GM23338 (cell line): ENCODE measurements at regions not wholly inside any gene's neighbourhood (a gene's known extent, or its start where the extent isn't known, plus 50 kb on each side); places are given as distances from the start of the nearest gene placed in this dataset.

Experiments used
- CREB1 ChIP-seq: fragments of 250-450 bp; sonication (Bioruptor Pico); IDR thresholded peaks from 2 replicates; pipeline ENCODE4 v1.5.0; 2020; ENCODE audit warnings: low read depth, mild to moderate bottlenecking, moderate library complexity
- CTCF ChIP-seq, 2 experiments: fragments of 200-600 bp in 1 of 2; sonication (generic) in 1 of 2; conservative IDR thresholded peaks; 2 replicates each; pipeline versions ENCODE4 v1.5.1 to v1.6.1; 2016 to 2017; ENCODE audit warnings: antibody characterized with exemption in 2 of 2, low read depth in 2 of 2, mild to moderate bottlenecking in 2 of 2, moderate library complexity in 1 of 2
- EZH2phosphoT487 ChIP-seq: fragments of 200-600 bp; sonication (generic); IDR thresholded peaks from one replicate; pipeline ENCODE4 v1.8.1; 2018; ENCODE audit warnings: antibody characterized with exemption; ENCODE audit not compliant: unreplicated experiment
- JUNB ChIP-seq: IDR thresholded peaks from one replicate; pipeline ENCODE4 v1.6.1; 2016; ENCODE audit warnings: antibody characterized with exemption; ENCODE audit not compliant: unreplicated experiment
- STAT1 ChIP-seq: IDR thresholded peaks from one replicate; pipeline ENCODE4 v1.6.1; 2016; ENCODE audit warnings: antibody characterized with exemption; ENCODE audit not compliant: unreplicated experiment
- ZNF114 ChIP-seq: fragments of 250-450 bp; sonication (Bioruptor Pico); IDR thresholded peaks from 2 replicates; pipeline ENCODE4 v1.5.0; 2020; ENCODE audit warnings: mild to moderate bottlenecking, moderate library complexity
- ZNF331 ChIP-seq: fragments of 250-450 bp; sonication (Bioruptor Pico); IDR thresholded peaks from 2 replicates; pipeline ENCODE4 v1.5.0; 2020; ENCODE audit warnings: low read depth, mild to moderate bottlenecking, moderate library complexity
- ZNF462 ChIP-seq: fragments of 250-450 bp; sonication (Bioruptor Pico); IDR thresholded peaks from 2 replicates; pipeline ENCODE4 v1.5.0; 2020; ENCODE audit warnings: mild to moderate bottlenecking, moderate library complexity

GRCh38 chr5:126355940-126356339, 67.3 kb upstream of the GRAMD2B start (continued):
- TF ChIP-seq ZNF462 (CRISPR knock-in tag) (no peak), ZNF331 (CRISPR knock-in tag) (no peak), STAT1 (no peak), JUNB (no peak), ZNF114 (CRISPR knock-in tag) (no peak), CREB1 (CRISPR knock-in tag) (no peak), CTCF (conservative IDR thresholded peaks at IDR 0.05; ENCODE audit: low read depth in 2 of 2) (no peak), EZH2phosphoT487 (no peak)
